ENCODE measurements at regions not wholly inside any gene's neighbourhood (a gene's known extent, or its start where the extent isn't known, plus 50 kb on each side); places are given as distances from the start of the nearest gene placed in this dataset.

- TF ChIP-seq CTCF (IDR thresholded peaks at IDR 0.05) (no peak), ZFX (IDR thresholded peaks at IDR 0.05; ENCODE audit: borderline replicate concordance) (no peak)
Measured at GRCh38 chr5:19261879-19262278, 726.1 kb downstream of the CDH18 start.

All from 22Rv1 (cell line).